ENCODE measurements at regions not wholly inside any gene's neighbourhood (a gene's known extent, or its start where the extent isn't known, plus 50 kb on each side); places are given as distances from the start of the nearest gene placed in this dataset.
A peak's percentile ranks its signal among the peaks of the same experiment; 100 is the strongest.
"Not testable (repeated sequence)": the region's sequence is repeated elsewhere in the genome, so short reads cannot be mapped to it uniquely, and the experiment has no call there.

- Histone ChIP-seq H3K4me1 (ENCODE audit: control insufficient read depth, insufficient read depth, low read length, unreplicated experiment) (peaks cover 29% of the 10 kb centered on the region), H3K27ac (ENCODE audit: low read depth, low read length) (no peak overlapping the region), H3K36me3 (ENCODE audit: insufficient read depth, low read length) (no peaks in the 10 kb centered on the region), H2AFZ (ENCODE audit: low read length, unreplicated experiment) (peak overlapping the region; percentile 78), H3K27me3 (ENCODE audit: insufficient read depth, low read length) (no peaks in the 10 kb centered on the region), H3K4me3 (ENCODE audit: low read depth, low read length) (no peak overlapping the region), H3K79me2 (ENCODE audit: control insufficient read depth, insufficient read depth, low read length, unreplicated experiment) (no peaks in the 10 kb centered on the region)
Measured at GRCh38 chr6:49328051-49328744, 134.9 kb downstream of the MMUT start.

GRCh38 chr6:49327571-49327970 is 135.5 kb downstream of the MMUT start:
- peak overlapping the region; percentile 56 for H3K4me3 ChIP-seq (ENCODE audit: low read depth, low read length)
- peak overlapping the region; percentile 78 for H2AFZ ChIP-seq (ENCODE audit: low read length, unreplicated experiment)
- H3K27ac ChIP-seq (ENCODE audit: low read depth, low read length) = peak overlapping the region; percentile 86
- peaks cover 29% of the 10 kb centered on the region for H3K4me1 ChIP-seq (ENCODE audit: control insufficient read depth, insufficient read depth, low read length, unreplicated experiment)
- H3K27me3 ChIP-seq (ENCODE audit: insufficient read depth, low read length) = no peaks in the 10 kb centered on the region
- H3K36me3 ChIP-seq (ENCODE audit: insufficient read depth, low read length) = no peaks in the 10 kb centered on the region
- no peaks in the 10 kb centered on the region for H3K79me2 ChIP-seq (ENCODE audit: control insufficient read depth, insufficient read depth, low read length, unreplicated experiment)

- Histone ChIP-seq H3K79me2 (ENCODE audit: control insufficient read depth, insufficient read depth, low read length, unreplicated experiment) (no peaks in the 10 kb centered on the region), H3K4me1 (ENCODE audit: control insufficient read depth, insufficient read depth, low read length, unreplicated experiment) (peaks cover 29% of the 10 kb centered on the region), H3K27me3 (ENCODE audit: insufficient read depth, low read length) (no peaks in the 10 kb centered on the region), H3K27ac (ENCODE audit: low read depth, low read length) (peak overlapping the region; percentile 86), H2AFZ (ENCODE audit: low read length, unreplicated experiment) (peak overlapping the region; percentile 78), H3K4me3 (ENCODE audit: low read depth, low read length) (peak overlapping the region; percentile 56), H3K36me3 (ENCODE audit: insufficient read depth, low read length) (no peaks in the 10 kb centered on the region)
Measured at GRCh38 chr6:49327005-49327404, 136.0 kb downstream of the MMUT start.

- H3K27ac ChIP-seq (ENCODE audit: low read depth, low read length) = peak overlapping the region; percentile 86
- H2AFZ ChIP-seq (ENCODE audit: low read length, unreplicated experiment) = peak overlapping the region; percentile 78
- peaks cover 29% of the 10 kb centered on the region for H3K4me1 ChIP-seq (ENCODE audit: control insufficient read depth, insufficient read depth, low read length, unreplicated experiment)
- no peaks in the 10 kb centered on the region for H3K36me3 ChIP-seq (ENCODE audit: insufficient read depth, low read length)
- no peaks in the 10 kb centered on the region for H3K27me3 ChIP-seq (ENCODE audit: insufficient read depth, low read length)
- peak overlapping the region; percentile 56 for H3K4me3 ChIP-seq (ENCODE audit: low read depth, low read length)
- no peaks in the 10 kb centered on the region for H3K79me2 ChIP-seq (ENCODE audit: control insufficient read depth, insufficient read depth, low read length, unreplicated experiment)
Measured at GRCh38 chr6:49326347-49326746, 136.7 kb downstream of the MMUT start.

GRCh38 chr6:49325891-49326290 is 137.2 kb downstream of the MMUT start:
- H3K79me2 ChIP-seq (ENCODE audit: control insufficient read depth, insufficient read depth, low read length, unreplicated experiment) = no peaks in the 10 kb centered on the region
- H3K27me3 ChIP-seq (ENCODE audit: insufficient read depth, low read length) = no peaks in the 10 kb centered on the region
- H2AFZ ChIP-seq (ENCODE audit: low read length, unreplicated experiment) = peak overlapping the region; percentile 12
- peak overlapping the region; percentile 86 for H3K27ac ChIP-seq (ENCODE audit: low read depth, low read length)
- peak overlapping the region; percentile 52; the same call in 1 of the 2 replicates for H3K4me3 ChIP-seq (ENCODE audit: low read depth, low read length)
- H3K4me1 ChIP-seq (ENCODE audit: control insufficient read depth, insufficient read depth, low read length, unreplicated experiment) = peaks cover 29% of the 10 kb centered on the region
- H3K36me3 ChIP-seq (ENCODE audit: insufficient read depth, low read length) = no peaks in the 10 kb centered on the region

- no peaks in the 10 kb centered on the region for H3K27me3 ChIP-seq (ENCODE audit: insufficient read depth, low read length)
- H3K4me1 ChIP-seq (ENCODE audit: control insufficient read depth, insufficient read depth, low read length, unreplicated experiment) = peaks cover 23% of the 10 kb centered on the region
- H3K4me3 ChIP-seq (ENCODE audit: low read depth, low read length) = no peak overlapping the region
- H2AFZ ChIP-seq (ENCODE audit: low read length, unreplicated experiment) = no peak overlapping the region
- H3K36me3 ChIP-seq (ENCODE audit: insufficient read depth, low read length) = no peaks in the 10 kb centered on the region
- H3K27ac ChIP-seq (ENCODE audit: low read depth, low read length) = no peak overlapping the region
- H3K79me2 ChIP-seq (ENCODE audit: control insufficient read depth, insufficient read depth, low read length, unreplicated experiment) = no peaks in the 10 kb centered on the region
Measured at GRCh38 chr6:49322861-49323260, 140.2 kb downstream of the MMUT start.

GRCh38 chr6:49321561-49322072 is 141.4 kb downstream of the MMUT start:
- H2AFZ ChIP-seq (ENCODE audit: low read length, unreplicated experiment) = no peak overlapping the region
- H3K4me1 ChIP-seq (ENCODE audit: control insufficient read depth, insufficient read depth, low read length, unreplicated experiment) = peaks cover 13% of the 10 kb centered on the region
- no peaks in the 10 kb centered on the region for H3K36me3 ChIP-seq (ENCODE audit: insufficient read depth, low read length)
- no peaks in the 10 kb centered on the region for H3K79me2 ChIP-seq (ENCODE audit: control insufficient read depth, insufficient read depth, low read length, unreplicated experiment)
- H3K4me3 ChIP-seq (ENCODE audit: low read depth, low read length) = no peak overlapping the region
- no peak overlapping the region for H3K27ac ChIP-seq (ENCODE audit: low read depth, low read length)
- H3K27me3 ChIP-seq (ENCODE audit: insufficient read depth, low read length) = no peaks in the 10 kb centered on the region

- no peak overlapping the region for H3K4me3 ChIP-seq (ENCODE audit: low read depth, low read length)
- H2AFZ ChIP-seq (ENCODE audit: low read length, unreplicated experiment) = no peak overlapping the region
- no peaks in the 10 kb centered on the region for H3K27me3 ChIP-seq (ENCODE audit: insufficient read depth, low read length)
- no peak overlapping the region for H3K27ac ChIP-seq (ENCODE audit: low read depth, low read length)
- H3K79me2 ChIP-seq (ENCODE audit: control insufficient read depth, insufficient read depth, low read length, unreplicated experiment) = no peaks in the 10 kb centered on the region
- H3K36me3 ChIP-seq (ENCODE audit: insufficient read depth, low read length) = no peaks in the 10 kb centered on the region
- H3K4me1 ChIP-seq (ENCODE audit: control insufficient read depth, insufficient read depth, low read length, unreplicated experiment) = no peaks in the 10 kb centered on the region
Measured at GRCh38 chr6:49305010-49305409, 158.0 kb downstream of the MMUT start.

GRCh38 chr6:49304393-49304792 is 158.7 kb downstream of the MMUT start:
- not testable (repeated sequence) for H2AFZ ChIP-seq (ENCODE audit: low read length, unreplicated experiment); H3K4me3 ChIP-seq (ENCODE audit: low read depth, low read length); H3K79me2 ChIP-seq (ENCODE audit: control insufficient read depth, insufficient read depth, low read length, unreplicated experiment); H3K27me3 ChIP-seq (ENCODE audit: insufficient read depth, low read length); H3K36me3 ChIP-seq (ENCODE audit: insufficient read depth, low read length); H3K4me1 ChIP-seq (ENCODE audit: control insufficient read depth, insufficient read depth, low read length, unreplicated experiment); H3K27ac ChIP-seq (ENCODE audit: low read depth, low read length)

GRCh38 chr6:49300911-49301310 is 162.1 kb downstream of the MMUT start:
- H3K27ac ChIP-seq (ENCODE audit: low read depth, low read length) = no peak overlapping the region
- no peaks in the 10 kb centered on the region for H3K4me1 ChIP-seq (ENCODE audit: control insufficient read depth, insufficient read depth, low read length, unreplicated experiment)
- no peaks in the 10 kb centered on the region for H3K27me3 ChIP-seq (ENCODE audit: insufficient read depth, low read length)
- no peaks in the 10 kb centered on the region for H3K36me3 ChIP-seq (ENCODE audit: insufficient read depth, low read length)
- H3K79me2 ChIP-seq (ENCODE audit: control insufficient read depth, insufficient read depth, low read length, unreplicated experiment) = no peaks in the 10 kb centered on the region
- H2AFZ ChIP-seq (ENCODE audit: low read length, unreplicated experiment) = no peak overlapping the region
- no peak overlapping the region for H3K4me3 ChIP-seq (ENCODE audit: low read depth, low read length)

- H3K27ac ChIP-seq (ENCODE audit: low read depth, low read length) = no peak overlapping the region
- H3K4me3 ChIP-seq (ENCODE audit: low read depth, low read length) = no peak overlapping the region
- H3K79me2 ChIP-seq (ENCODE audit: control insufficient read depth, insufficient read depth, low read length, unreplicated experiment) = no peaks in the 10 kb centered on the region
- no peaks in the 10 kb centered on the region for H3K27me3 ChIP-seq (ENCODE audit: insufficient read depth, low read length)
- no peak overlapping the region for H2AFZ ChIP-seq (ENCODE audit: low read length, unreplicated experiment)
- no peaks in the 10 kb centered on the region for H3K36me3 ChIP-seq (ENCODE audit: insufficient read depth, low read length)
- H3K4me1 ChIP-seq (ENCODE audit: control insufficient read depth, insufficient read depth, low read length, unreplicated experiment) = no peaks in the 10 kb centered on the region
Measured at GRCh38 chr6:49300443-49300842, 162.6 kb downstream of the MMUT start.

Measured in ACC112 (cell line).